Skeletal muscle satellite cell (primary cell): ENCODE measurements at regions not wholly inside any gene's neighbourhood (a gene's known extent, or its start where the extent isn't known, plus 50 kb on each side); places are given as distances from the start of the nearest gene placed in this dataset.

Experiments
- H3K27me3 ChIP-seq: 2 replicates; pipeline ENCODE4 v1.7.0; 2013; ENCODE audit warnings: low read length; ENCODE audit not compliant: control insufficient read depth, insufficient read depth
- H3K36me3 ChIP-seq: 2 replicates; pipeline ENCODE4 v1.7.0; 2013; ENCODE audit warnings: mild to moderate bottlenecking, control low read depth, low read length; ENCODE audit not compliant: insufficient read depth
- H3K4me1 ChIP-seq: 2 replicates; pipeline ENCODE4 v1.7.0; 2013; ENCODE audit warnings: low read length; ENCODE audit not compliant: control insufficient read depth, insufficient read depth
- H3K4me2 ChIP-seq: 2 replicates; pipeline ENCODE4 v1.7.0; 2013; ENCODE audit warnings: mild to moderate bottlenecking, low read length
- H3K4me3 ChIP-seq: 2 replicates; pipeline ENCODE4 v1.7.0; 2013; ENCODE audit warnings: low read length
- H3K9ac ChIP-seq: 2 replicates; pipeline ENCODE4 v1.7.0; 2013; ENCODE audit warnings: mild to moderate bottlenecking, low read depth, low read length, moderate library complexity
- H3K9me3 ChIP-seq: replicated peaks from 2 replicates; pipeline ENCODE4 v1.7.0; 2013; ENCODE audit warnings: mild to moderate bottlenecking, control low read depth, low read length

- Histone ChIP-seq H3K36me3 (no peaks in the 10 kb centered on the region), H3K27me3 (peaks cover 13% of the 10 kb centered on the region), H3K9ac (no peak overlapping the region), H3K4me1 (no peaks in the 10 kb centered on the region), H3K4me2 (no peak overlapping the region), H3K4me3 (no peak overlapping the region), H3K9me3 (no peaks in the 10 kb centered on the region)
Observed at GRCh38 chr5:135179308-135179980, 145.4 kb upstream of the PITX1 start.

GRCh38 chr5:135178476-135179155 lies 144.6 kb upstream of the PITX1 start:
- Histone ChIP-seq H3K4me1 (no peaks in the 10 kb centered on the region), H3K9me3 (no peaks in the 10 kb centered on the region), H3K36me3 (no peaks in the 10 kb centered on the region), H3K4me3 (no peak overlapping the region), H3K9ac (no peak overlapping the region), H3K27me3 (peaks cover 13% of the 10 kb centered on the region), H3K4me2 (no peak overlapping the region)

- no peak overlapping the region for H3K4me3 ChIP-seq
- no peak overlapping the region for H3K4me2 ChIP-seq
- H3K9me3 ChIP-seq = no peaks in the 10 kb centered on the region
- H3K36me3 ChIP-seq = no peaks in the 10 kb centered on the region
- H3K27me3 ChIP-seq = peaks cover 23% of the 10 kb centered on the region
- H3K9ac ChIP-seq = no peak overlapping the region
- H3K4me1 ChIP-seq = no peaks in the 10 kb centered on the region
Observed at GRCh38 chr5:135177591-135177990, 143.6 kb upstream of the PITX1 start.

- Histone ChIP-seq H3K27me3 (peaks cover 29% of the 10 kb centered on the region), H3K4me1 (no peaks in the 10 kb centered on the region), H3K9me3 (no peaks in the 10 kb centered on the region)
Observed at GRCh38 chr5:135176991-135177390, 143.0 kb upstream of the PITX1 start.

GRCh38 chr5:135174315-135175096 lies 140.5 kb upstream of the PITX1 start:
- Histone ChIP-seq H3K27me3 (peaks cover 51% of the 10 kb centered on the region), H3K9ac (no peak overlapping the region), H3K9me3 (no peaks in the 10 kb centered on the region), H3K36me3 (no peaks in the 10 kb centered on the region), H3K4me2 (no peak overlapping the region), H3K4me3 (no peak overlapping the region), H3K4me1 (no peaks in the 10 kb centered on the region)

More at GRCh38 chr5:135176991-135177390, 143.0 kb upstream of the PITX1 start:
- H3K9ac ChIP-seq = no peak overlapping the region
- H3K4me2 ChIP-seq = no peak overlapping the region
- no peak overlapping the region for H3K4me3 ChIP-seq
- no peaks in the 10 kb centered on the region for H3K36me3 ChIP-seq

- peaks cover 54% of the 10 kb centered on the region for H3K27me3 ChIP-seq
- no peaks in the 10 kb centered on the region for H3K36me3 ChIP-seq
- no peak overlapping the region for H3K4me3 ChIP-seq
- no peak overlapping the region for H3K9ac ChIP-seq
- no peak overlapping the region for H3K4me2 ChIP-seq
- H3K9me3 ChIP-seq = no peaks in the 10 kb centered on the region
- H3K4me1 ChIP-seq = no peaks in the 10 kb centered on the region
Observed at GRCh38 chr5:135173662-135174290, 139.7 kb upstream of the PITX1 start.

- H3K9me3 ChIP-seq = no peaks in the 10 kb centered on the region
Observed at GRCh38 chr5:135172718-135173117, 138.7 kb upstream of the PITX1 start.

GRCh38 chr5:135171336-135171735 lies 137.3 kb upstream of the PITX1 start:
- Histone ChIP-seq H3K4me3 (no peak overlapping the region), H3K27me3 (peaks cover 64% of the 10 kb centered on the region), H3K4me1 (no peaks in the 10 kb centered on the region), H3K36me3 (no peaks in the 10 kb centered on the region), H3K9me3 (no peaks in the 10 kb centered on the region), H3K9ac (no peak overlapping the region), H3K4me2 (no peak overlapping the region)

More at GRCh38 chr5:135172718-135173117, 138.7 kb upstream of the PITX1 start:
- Histone ChIP-seq H3K4me3 (no peak overlapping the region), H3K27me3 (peaks cover 60% of the 10 kb centered on the region), H3K4me1 (no peaks in the 10 kb centered on the region), H3K9ac (no peak overlapping the region), H3K4me2 (no peak overlapping the region), H3K36me3 (no peaks in the 10 kb centered on the region)

GRCh38 chr5:135170500-135170899 lies 136.5 kb upstream of the PITX1 start:
- no peak overlapping the region for H3K9ac ChIP-seq
- H3K4me3 ChIP-seq = no peak overlapping the region
- H3K4me1 ChIP-seq = no peaks in the 10 kb centered on the region
- H3K36me3 ChIP-seq = no peaks in the 10 kb centered on the region
- H3K4me2 ChIP-seq = no peak overlapping the region
- H3K27me3 ChIP-seq = peaks cover 66% of the 10 kb centered on the region
- H3K9me3 ChIP-seq = no peaks in the 10 kb centered on the region

- H3K4me2 ChIP-seq = no peak overlapping the region
Observed at GRCh38 chr5:135169753-135170152, 135.7 kb upstream of the PITX1 start.

GRCh38 chr5:135167634-135168033 lies 133.6 kb upstream of the PITX1 start:
- Histone ChIP-seq H3K4me2 (no peak overlapping the region), H3K4me3 (no peak overlapping the region), H3K36me3 (no peaks in the 10 kb centered on the region), H3K9me3 (no peaks in the 10 kb centered on the region), H3K4me1 (no peaks in the 10 kb centered on the region), H3K9ac (no peak overlapping the region), H3K27me3 (peaks cover 75% of the 10 kb centered on the region)

More at GRCh38 chr5:135169753-135170152, 135.7 kb upstream of the PITX1 start:
- H3K4me1 ChIP-seq = no peaks in the 10 kb centered on the region
- peaks cover 66% of the 10 kb centered on the region for H3K27me3 ChIP-seq
- no peak overlapping the region for H3K9ac ChIP-seq
- no peak overlapping the region for H3K4me3 ChIP-seq
- H3K9me3 ChIP-seq = no peaks in the 10 kb centered on the region
- H3K36me3 ChIP-seq = no peaks in the 10 kb centered on the region
